Brain microvascular endothelial cell (primary cell): ENCODE measurements at regions not wholly inside any gene's neighbourhood (a gene's known extent, or its start where the extent isn't known, plus 50 kb on each side); places are given as distances from the start of the nearest gene placed in this dataset.
A peak's percentile ranks its signal among the peaks of the same experiment; 100 is the strongest.

Experiments used
- DNase-seq: peaks from one replicate; pipeline ENCODE4 v3.0.0-alpha.2; 2020
- H3K27ac ChIP-seq: fragments of 250-450 bp; sonication (Bioruptor Pico); 2 replicates; pipeline ENCODE4 v1.5.1; 2020; ENCODE audit warnings: mild to moderate bottlenecking, moderate library complexity
- H3K27me3 ChIP-seq: fragments of 250-450 bp; sonication (Bioruptor Pico); replicated peaks from 2 replicates; pipeline ENCODE4 v1.5.1; 2020; ENCODE audit warnings: mild to moderate bottlenecking
- H3K36me3 ChIP-seq: fragments of 250-450 bp; sonication (Bioruptor Pico); replicated peaks from 2 replicates; pipeline ENCODE4 v1.5.1; 2020; ENCODE audit warnings: mild to moderate bottlenecking
- H3K4me3 ChIP-seq: 2 replicates; pipeline ENCODE4 v1.5.1; 2011; ENCODE audit warnings: low read depth, mild to moderate bottlenecking, control low read depth, low read length, moderate library complexity
- CTCF ChIP-seq: IDR thresholded peaks from 2 replicates; pipeline ENCODE4 v1.5.1; 2011; ENCODE audit warnings: low read depth, mild to moderate bottlenecking, moderate library complexity, low read length, control low read depth, inconsistent platforms; ENCODE audit errors: missing control alignments
- in situ Hi-C: cut with HindIII; loops from 2 replicates; pipeline ENCODE4 v1.10.0; 2017; ENCODE audit warnings: low sequenced_read_pairs, low pct_ligation_motif_present

- Histone ChIP-seq H3K4me3 (no peak overlapping the region), H3K36me3 (no peaks in the 10 kb centered on the region), H3K27me3 (no peaks in the 10 kb centered on the region), H3K27ac (no peak overlapping the region)
- in situ Hi-C loops: loop anchor here (25.0 kb wide), 1 partner anchor 432 kb away; no protein-coding TSS in a partner anchor
- peak; percentile 49 for DNase-seq
- TF ChIP-seq CTCF: peak; percentile 93
Measured at GRCh38 chr4:166594326-166594946, 639.9 kb downstream of the SPOCK3 start.

- no peak for DNase-seq
- no peak overlapping the region for H3K4me3 ChIP-seq
- H3K27ac ChIP-seq: no peak overlapping the region
- H3K27me3 ChIP-seq: no peaks in the 10 kb centered on the region
- H3K36me3 ChIP-seq: no peaks in the 10 kb centered on the region
- TF ChIP-seq CTCF: no peak
- in situ Hi-C loops: no loop called here
Measured at GRCh38 chr4:166600264-166600663, 634.0 kb downstream of the SPOCK3 start.

GRCh38 chr4:166602068-166602467, 632.2 kb downstream of the SPOCK3 start:
- no peaks in the 10 kb centered on the region for H3K27me3 ChIP-seq
- no peak overlapping the region for H3K27ac ChIP-seq
- H3K4me3 ChIP-seq: no peak overlapping the region
- no peak for TF ChIP-seq CTCF
- DNase-seq: no peak
- in situ Hi-C loops: no loop called here
- H3K36me3 ChIP-seq: no peaks in the 10 kb centered on the region

- no peak for DNase-seq
- in situ Hi-C loops: no loop called here
- no peak overlapping the region for H3K27ac ChIP-seq
- H3K4me3 ChIP-seq: no peak overlapping the region
- H3K27me3 ChIP-seq: no peaks in the 10 kb centered on the region
- no peaks in the 10 kb centered on the region for H3K36me3 ChIP-seq
- TF ChIP-seq CTCF: no peak
Measured at GRCh38 chr4:166622425-166622977, 611.8 kb downstream of the SPOCK3 start.

GRCh38 chr4:166625018-166625637, 609.2 kb downstream of the SPOCK3 start:
- Histone ChIP-seq H3K27me3 (no peaks in the 10 kb centered on the region), H3K27ac (no peak overlapping the region), H3K4me3 (no peak overlapping the region), H3K36me3 (no peaks in the 10 kb centered on the region)
- no peak for TF ChIP-seq CTCF
- no peak for DNase-seq
- in situ Hi-C loops: no loop called here

- no peaks in the 10 kb centered on the region for H3K36me3 ChIP-seq
- in situ Hi-C loops: no loop called here
- H3K27ac ChIP-seq: no peak overlapping the region
- no peak overlapping the region for H3K4me3 ChIP-seq
- no peak for TF ChIP-seq CTCF
- no peak for DNase-seq
- H3K27me3 ChIP-seq: no peaks in the 10 kb centered on the region
Measured at GRCh38 chr4:166628454-166628853, 605.8 kb downstream of the SPOCK3 start.
